Choroid plexus epithelial cell (primary cell): ENCODE measurements at regions not wholly inside any gene's neighbourhood (a gene's known extent, or its start where the extent isn't known, plus 50 kb on each side); places are given as distances from the start of the nearest gene placed in this dataset.

Experiments used
- DNase-seq: peaks from one replicate; pipeline ENCODE4 v3.0.0-alpha.2; 2010; ENCODE audit warnings: low read depth
- H3K4me3 ChIP-seq: 2 replicates; pipeline ENCODE4 v1.5.1; 2011; ENCODE audit warnings: low read depth, mild to moderate bottlenecking, control low read depth, low read length, moderate library complexity
- TF ChIP-seq, protein P1 (sequence below): conservative IDR thresholded peaks from 2 replicates; pipeline ENCODE4 v1.5.1; 2011; ENCODE audit warnings: low read depth, mild to moderate bottlenecking, control low read depth, inconsistent platforms, low read length, moderate library complexity

- DNase-seq, result no peak
- TF ChIP-seq, protein P1, sequence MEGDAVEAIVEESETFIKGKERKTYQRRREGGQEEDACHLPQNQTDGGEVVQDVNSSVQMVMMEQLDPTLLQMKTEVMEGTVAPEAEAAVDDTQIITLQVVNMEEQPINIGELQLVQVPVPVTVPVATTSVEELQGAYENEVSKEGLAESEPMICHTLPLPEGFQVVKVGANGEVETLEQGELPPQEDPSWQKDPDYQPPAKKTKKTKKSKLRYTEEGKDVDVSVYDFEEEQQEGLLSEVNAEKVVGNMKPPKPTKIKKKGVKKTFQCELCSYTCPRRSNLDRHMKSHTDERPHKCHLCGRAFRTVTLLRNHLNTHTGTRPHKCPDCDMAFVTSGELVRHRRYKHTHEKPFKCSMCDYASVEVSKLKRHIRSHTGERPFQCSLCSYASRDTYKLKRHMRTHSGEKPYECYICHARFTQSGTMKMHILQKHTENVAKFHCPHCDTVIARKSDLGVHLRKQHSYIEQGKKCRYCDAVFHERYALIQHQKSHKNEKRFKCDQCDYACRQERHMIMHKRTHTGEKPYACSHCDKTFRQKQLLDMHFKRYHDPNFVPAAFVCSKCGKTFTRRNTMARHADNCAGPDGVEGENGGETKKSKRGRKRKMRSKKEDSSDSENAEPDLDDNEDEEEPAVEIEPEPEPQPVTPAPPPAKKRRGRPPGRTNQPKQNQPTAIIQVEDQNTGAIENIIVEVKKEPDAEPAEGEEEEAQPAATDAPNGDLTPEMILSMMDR, result no peak
- H3K4me3 ChIP-seq, result no peak overlapping the region
Measured at GRCh38 chr2:239580199-239580527, 179.3 kb upstream of the HDAC4 start.

DNA sequence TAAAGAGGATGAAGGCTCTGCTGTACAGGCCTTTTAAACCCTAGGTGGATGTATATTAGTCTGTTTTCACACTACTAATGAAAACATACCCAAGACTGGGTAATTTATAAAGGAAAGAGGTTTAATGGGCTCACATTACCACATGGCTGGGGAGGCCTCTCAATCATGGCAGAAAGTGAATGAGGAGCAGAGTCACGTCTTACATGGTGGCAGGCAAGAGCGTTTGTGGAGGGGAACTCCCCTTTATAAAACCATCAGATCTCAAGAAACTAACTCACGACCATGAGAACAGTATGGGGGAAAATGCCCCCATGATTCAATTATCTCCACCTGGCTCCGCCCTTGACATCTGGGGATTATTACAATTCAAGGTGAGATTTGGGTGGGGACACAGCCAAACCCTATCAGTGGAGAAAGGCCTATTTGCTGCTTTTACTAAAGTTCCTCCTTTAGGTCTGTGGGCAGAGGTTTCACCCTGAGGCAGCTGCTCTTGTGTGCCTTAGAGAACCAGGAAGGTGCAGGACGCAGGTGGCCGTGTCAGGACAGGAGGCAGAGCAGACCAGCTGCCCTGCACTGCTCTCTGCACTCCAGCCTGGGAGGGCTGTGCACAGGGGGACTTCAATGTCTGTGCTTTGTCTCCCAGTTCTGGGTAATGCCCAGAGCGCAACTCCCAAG lies 178.8 kb upstream of the HDAC4 start:
- TF ChIP-seq, protein P1, result no peak
- no peak overlapping the region for H3K4me3 ChIP-seq

GRCh38 chr2:239579081-239579480 lies 178.3 kb upstream of the HDAC4 start:
- DNase-seq, result no peak
- TF ChIP-seq, protein P1, result no peak

More for the DNA sequence above, 178.8 kb upstream of the HDAC4 start:
- no peak for DNase-seq

GRCh38 chr2:239578381-239578780 lies 177.6 kb upstream of the HDAC4 start:
- H3K4me3 ChIP-seq, result no peak overlapping the region
- TF ChIP-seq, protein P1, result no peak
- DNase-seq, result no peak

More at GRCh38 chr2:239579081-239579480, 178.3 kb upstream of the HDAC4 start:
- H3K4me3 ChIP-seq, result no peak overlapping the region

DNA sequence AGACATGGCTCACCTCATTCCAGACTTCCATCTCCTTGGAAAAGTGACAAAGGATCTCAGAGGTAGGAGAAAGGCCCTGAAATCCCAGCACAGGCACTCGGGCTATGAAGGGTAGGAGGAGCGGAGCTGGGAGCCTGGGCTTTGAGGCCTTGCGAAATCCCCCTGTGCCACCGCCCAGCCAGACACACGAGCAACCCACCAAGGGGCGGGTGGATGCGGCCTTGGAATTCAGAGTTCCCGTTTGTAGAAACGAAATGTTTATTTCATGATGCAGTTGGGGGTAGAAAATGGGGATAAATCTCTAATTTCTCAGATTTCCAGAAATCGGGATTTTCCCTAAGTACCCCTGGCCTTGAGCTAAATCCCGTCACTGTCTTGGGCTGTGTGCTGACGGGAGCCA lies 177.1 kb upstream of the HDAC4 start:
- TF ChIP-seq, protein P1, result no peak
- DNase-seq, result no peak
- no peak overlapping the region for H3K4me3 ChIP-seq

DNA sequence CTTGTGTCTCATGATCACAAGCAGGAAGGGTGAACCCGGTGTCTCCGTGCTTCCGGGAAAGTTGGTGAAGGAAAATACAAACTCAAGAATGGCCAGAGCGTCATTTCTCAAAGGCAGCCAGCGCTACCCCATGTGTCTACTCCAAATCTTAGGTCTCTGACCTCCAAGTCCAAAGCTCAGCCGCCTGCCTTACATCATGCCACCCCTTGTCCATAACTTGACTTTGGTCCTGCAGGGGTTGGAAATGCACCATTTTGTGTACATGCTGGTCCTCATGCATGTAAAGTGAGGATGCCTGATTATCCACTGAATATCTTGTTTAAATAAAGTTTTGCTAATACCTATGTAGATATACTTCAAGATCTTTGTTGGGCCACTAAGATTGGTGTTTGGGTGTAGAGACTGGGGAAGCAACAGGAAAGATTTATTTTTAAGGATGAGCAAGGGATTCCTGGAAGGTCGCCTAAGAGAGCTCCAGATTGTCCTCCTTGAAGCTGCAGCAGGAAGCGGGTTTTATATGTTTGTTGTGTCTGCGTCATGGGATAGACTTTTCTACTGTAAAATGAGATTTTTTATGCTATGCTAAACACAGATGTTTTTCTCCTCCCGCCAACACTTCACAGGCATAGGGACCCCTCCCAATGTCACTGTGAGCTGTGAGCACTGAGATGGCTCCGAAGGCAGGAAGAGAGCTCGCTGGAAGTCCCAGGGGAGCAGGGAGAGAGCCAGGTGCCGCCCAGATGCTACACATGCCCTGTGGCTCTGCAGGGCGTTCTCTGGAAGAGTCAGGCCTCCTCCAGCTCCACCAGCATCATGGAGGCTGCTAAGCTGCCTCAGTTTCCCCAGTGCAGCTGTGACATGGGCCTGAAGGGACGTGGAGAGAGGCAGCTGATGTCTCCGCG lies 176.2 kb upstream of the HDAC4 start:
- no peak overlapping the region for H3K4me3 ChIP-seq
- DNase-seq, result no peak
- TF ChIP-seq, protein P1, result no peak
